Tibial nerve (tissue), 4 donors: ENCODE measurements at regions not wholly inside any gene's neighbourhood (a gene's known extent, or its start where the extent isn't known, plus 50 kb on each side); places are given as distances from the start of the nearest gene placed in this dataset.

ENCODE experiments used
- DNase-seq, 2 donors: peaks; one replicate each; pipeline ENCODE4 v3.0.0-alpha.2; 2019; ENCODE audit warnings: low spot score in 2 of 2
- H3K27ac ChIP-seq, 4 donors: fragments of 200-600 bp; sonication (generic) in 3 of 4; one replicate each; pipeline ENCODE4 v1.5.1; 2017 to 2019; ENCODE audit warnings: mild to moderate bottlenecking in 1 of 4
- H3K27me3 ChIP-seq, 2 donors: fragments of 200-600 bp; sonication (generic) in 1 of 2; one replicate each; pipeline versions ENCODE4 v1.5.1 to v1.6.0; 2017 to 2019
- H3K36me3 ChIP-seq, 3 donors: fragments of 200-600 bp; sonication (generic); one replicate each; pipeline ENCODE4 v1.5.1; 2018 to 2019
- H3K4me1 ChIP-seq, 4 donors: fragments of 200-600 bp; sonication (generic) in 3 of 4; one replicate each; pipeline ENCODE4 v1.5.1; 2017 to 2019
- H3K4me3 ChIP-seq, 4 donors: fragments of 200-600 bp; sonication (generic) in 3 of 4; one replicate each; pipeline ENCODE4 v1.5.1; 2017 to 2019; ENCODE audit warnings: mild to moderate bottlenecking in 1 of 4, moderate library complexity in 1 of 4
- H3K9me3 ChIP-seq, 4 donors: fragments of 200-600 bp; sonication (generic) in 3 of 4; one replicate each; pipeline ENCODE4 v1.5.1; 2017 to 2019
- CTCF ChIP-seq, 5 experiments: fragments of 200-600 bp in 3 of 5; fragments of 450-650 bp in 2 of 5; sonication (generic) in 3 of 5; IDR thresholded peaks; one replicate each; pipeline ENCODE4 v1.5.1; 2016 to 2019; ENCODE audit warnings: antibody characterized with exemption in 5 of 5, mild to moderate bottlenecking in 3 of 5, moderate library complexity in 2 of 5
- EP300 ChIP-seq, 2 donors: sonication (generic); formaldehyde crosslinking; IDR thresholded peaks; one replicate each; pipeline ENCODE4 v1.6.1; 2017; ENCODE audit warnings: antibody characterized with exemption in 2 of 2, mild to moderate bottlenecking in 1 of 2
- POLR2A ChIP-seq, 2 donors: fragments of 450-650 bp; IDR thresholded peaks; one replicate each; pipeline ENCODE4 v1.6.1; 2017; ENCODE audit warnings: antibody characterized with exemption in 2 of 2, mild to moderate bottlenecking in 2 of 2, moderate library complexity in 2 of 2
- WGBS, 2 donors: methylation state at CpG; one replicate each; pipeline ENCODE4 v1.1.5; 2018; 5-methylcytosine and 5-hydroxymethylcytosine counted together

- Histone ChIP-seq H3K4me1 (no peaks in the 10 kb centered on the region), H3K4me3 (no peak overlapping the region), H3K27me3 (no peaks in the 10 kb centered on the region), H3K9me3 (no peaks in the 10 kb centered on the region), H3K36me3 (no peaks in the 10 kb centered on the region), H3K27ac (no peak overlapping the region)
- 42 to 44% methylated on average over 7 of the region's 7 CpGs for WGBS, 2 donors
- DNase-seq = no peak
- TF ChIP-seq EP300 (IDR thresholded peaks at IDR 0.05) = no peak
- TF ChIP-seq CTCF (IDR thresholded peaks at IDR 0.05) = no peak
- TF ChIP-seq POLR2A (IDR thresholded peaks at IDR 0.05) = no peak
Observed at GRCh38 chr6:125558241-125558843, 191.1 kb upstream of the HEY2 start.

GRCh38 chr6:125558907-125559306, 190.5 kb upstream of the HEY2 start:
- DNase-seq = no peak
- 73 to 81% methylated on average over 3 of the region's 3 CpGs for WGBS, 2 donors
- no peak for TF ChIP-seq POLR2A (IDR thresholded peaks at IDR 0.05)
- TF ChIP-seq EP300 (IDR thresholded peaks at IDR 0.05) = no peak
- TF ChIP-seq CTCF (IDR thresholded peaks at IDR 0.05) = no peak
- no peaks in the 10 kb centered on the region for H3K4me1 ChIP-seq
- H3K27me3 ChIP-seq = no peaks in the 10 kb centered on the region
- no peak overlapping the region for H3K27ac ChIP-seq
- no peak overlapping the region for H3K4me3 ChIP-seq
- no peaks in the 10 kb centered on the region for H3K9me3 ChIP-seq
- H3K36me3 ChIP-seq = no peaks in the 10 kb centered on the region

- no peaks in the 10 kb centered on the region for H3K9me3 ChIP-seq
- no peak for TF ChIP-seq POLR2A (IDR thresholded peaks at IDR 0.05)
- TF ChIP-seq CTCF (IDR thresholded peaks at IDR 0.05) = no peak
Observed at GRCh38 chr6:125562156-125562555, 187.3 kb upstream of the HEY2 start.

GRCh38 chr6:125564941-125565340, 184.5 kb upstream of the HEY2 start:
- DNase-seq = no peak
- 64 to 72% methylated on average over 5 of the region's 5 CpGs for WGBS, 2 donors
- no peaks in the 10 kb centered on the region for H3K27me3 ChIP-seq
- no peak overlapping the region for H3K27ac ChIP-seq
- TF ChIP-seq POLR2A (IDR thresholded peaks at IDR 0.05) = no peak
- no peak for TF ChIP-seq CTCF (IDR thresholded peaks at IDR 0.05)
- no peak for TF ChIP-seq EP300 (IDR thresholded peaks at IDR 0.05)
- H3K36me3 ChIP-seq = no peaks in the 10 kb centered on the region
- H3K4me3 ChIP-seq = no peak overlapping the region
- no peaks in the 10 kb centered on the region for H3K4me1 ChIP-seq
- H3K9me3 ChIP-seq = no peaks in the 10 kb centered on the region

More at GRCh38 chr6:125562156-125562555, 187.3 kb upstream of the HEY2 start:
- Histone ChIP-seq H3K27me3 (no peaks in the 10 kb centered on the region), H3K4me3 (no peak overlapping the region), H3K27ac (no peak overlapping the region), H3K4me1 (no peaks in the 10 kb centered on the region), H3K36me3 (no peaks in the 10 kb centered on the region)
- DNase-seq = no peak
- 89 to 95% methylated on average over 1 of the region's 1 CpG for WGBS, 2 donors

- no peak for TF ChIP-seq EP300 (IDR thresholded peaks at IDR 0.05)
- Histone ChIP-seq H3K4me1 (no peaks in the 10 kb centered on the region), H3K4me3 (no peak overlapping the region), H3K27ac (no peak overlapping the region), H3K27me3 (no peaks in the 10 kb centered on the region), H3K9me3 (no peaks in the 10 kb centered on the region), H3K36me3 (no peaks in the 10 kb centered on the region)
- no peak for DNase-seq
- whole genome bisulfite sequencing, 2 donors = 97 to 100% methylated on average over 1 of the region's 1 CpG
Observed at GRCh38 chr6:125567407-125567806, 182.0 kb upstream of the HEY2 start.

GRCh38 chr6:125568609-125569008, 180.8 kb upstream of the HEY2 start:
- no peaks in the 10 kb centered on the region for H3K36me3 ChIP-seq
- no peak overlapping the region for H3K4me3 ChIP-seq
- H3K27ac ChIP-seq = no peak overlapping the region
- TF ChIP-seq CTCF (IDR thresholded peaks at IDR 0.05) (no peak), EP300 (IDR thresholded peaks at IDR 0.05) (no peak), POLR2A (IDR thresholded peaks at IDR 0.05) (no peak)
- no peaks in the 10 kb centered on the region for H3K4me1 ChIP-seq
- H3K27me3 ChIP-seq = no peaks in the 10 kb centered on the region
- DNase-seq = no peak
- no peaks in the 10 kb centered on the region for H3K9me3 ChIP-seq
- WGBS, 2 donors = 94 to 99% methylated on average over 4 of the region's 4 CpGs
